IPS DF 4.7 (cell line): ENCODE measurements at regions not wholly inside any gene's neighbourhood (a gene's known extent, or its start where the extent isn't known, plus 50 kb on each side); places are given as distances from the start of the nearest gene placed in this dataset.
A peak's percentile ranks its signal among the peaks of the same experiment; 100 is the strongest.

Experiments used
- DNase-seq: peaks from one replicate; pipeline ENCODE4 v3.0.0-alpha.2; 2013; ENCODE audit warnings: low spot score; ENCODE audit errors: extremely low read depth

DNA sequence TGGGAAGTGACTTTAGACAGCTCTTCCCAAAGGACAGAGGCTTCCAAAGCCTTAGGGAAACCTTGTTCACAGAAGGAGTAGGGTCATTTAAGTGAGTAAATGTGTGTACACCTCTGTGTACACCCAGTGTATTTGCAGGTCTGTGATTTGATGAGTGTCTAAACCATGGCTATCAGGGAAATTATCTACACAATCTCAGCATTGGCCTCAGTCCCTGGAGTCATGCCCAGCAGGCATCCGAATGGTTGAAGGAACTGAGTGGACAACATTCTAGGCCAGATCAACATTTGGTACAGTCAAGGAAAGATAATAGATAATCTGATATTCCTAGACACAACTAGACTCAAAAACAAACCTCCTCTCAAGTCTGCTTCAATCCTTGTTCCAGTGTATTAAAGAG lies 258.4 kb upstream of the DAPK1 start:
- DNase-seq: no peak

DNA sequence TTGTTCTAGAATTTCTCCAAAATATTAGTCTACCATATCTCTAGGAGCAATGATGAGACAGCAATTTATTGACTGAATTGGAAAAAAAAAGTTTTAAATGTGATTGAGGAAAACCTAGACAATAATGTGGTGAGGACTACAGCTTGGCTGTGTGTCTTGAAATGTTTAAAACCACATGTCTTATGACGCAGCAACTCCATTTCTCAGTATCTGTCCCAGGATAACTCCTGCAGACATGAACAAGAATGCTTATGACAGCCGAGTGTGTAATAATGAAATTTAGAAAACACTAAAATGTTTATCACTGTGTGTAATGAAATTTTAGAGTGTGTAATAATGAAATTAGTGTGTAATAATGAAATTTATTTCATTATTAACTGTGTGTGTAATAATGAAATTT lies 254.1 kb upstream of the DAPK1 start:
- no peak for DNase-seq

DNA sequence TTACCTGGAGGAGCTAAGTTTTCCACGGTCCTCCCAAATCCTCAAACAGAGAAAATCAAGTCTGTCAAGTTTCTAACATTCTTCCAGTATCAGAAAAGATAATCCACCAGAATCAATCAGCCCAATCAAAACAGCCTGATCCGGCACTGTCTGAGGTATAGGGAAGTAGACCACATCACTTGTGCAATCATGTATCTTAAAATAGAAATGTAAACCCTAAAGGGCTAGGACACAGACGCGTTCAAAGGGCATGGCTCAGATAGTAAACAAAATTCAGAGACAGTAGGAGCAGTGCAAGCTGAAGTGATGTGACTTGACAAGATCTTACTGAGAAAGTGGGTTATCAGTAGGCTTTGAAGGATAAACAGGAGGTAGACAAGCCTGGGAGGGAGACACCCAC lies 252.4 kb upstream of the DAPK1 start:
- DNase-seq: no peak

DNA sequence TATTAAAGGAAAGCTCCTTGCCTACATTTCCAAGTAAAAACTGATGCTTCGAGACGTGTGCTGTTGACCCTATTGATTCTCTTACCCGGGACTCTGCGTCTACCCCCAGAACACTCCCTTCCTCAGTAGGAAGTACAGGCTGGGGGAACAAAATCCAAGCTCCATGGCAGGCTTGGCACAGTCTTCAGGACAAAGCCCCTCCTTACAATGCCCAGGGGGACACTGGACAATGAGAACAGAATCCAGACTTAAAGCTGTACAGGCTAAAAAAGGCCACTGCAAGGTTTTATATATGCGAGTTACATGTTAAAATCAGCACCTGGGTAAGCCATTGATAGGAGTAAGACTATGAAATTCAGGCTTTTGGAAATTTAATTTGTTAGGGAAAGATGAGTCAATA lies 250.6 kb upstream of the DAPK1 start:
- no peak for DNase-seq

DNA sequence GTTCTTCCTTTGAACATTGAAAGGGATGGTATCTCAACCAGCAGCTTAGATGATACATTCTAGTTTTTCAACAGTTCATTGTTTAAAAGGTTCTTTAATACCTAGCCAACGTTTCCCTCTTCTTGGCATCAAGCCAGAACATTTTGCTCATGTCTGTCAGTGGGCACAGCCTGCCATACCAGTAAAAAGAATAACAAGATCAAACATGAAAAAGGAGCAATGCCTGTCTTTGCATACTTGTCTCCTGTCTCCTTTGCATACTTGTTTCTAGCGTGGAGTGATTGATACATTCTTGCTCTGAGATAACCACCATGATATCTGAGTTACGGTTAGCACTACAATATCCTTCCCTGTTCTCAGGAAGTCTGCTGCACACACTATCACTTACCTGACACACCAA lies 248.6 kb upstream of the DAPK1 start:
- DNase-seq: no peak

DNA sequence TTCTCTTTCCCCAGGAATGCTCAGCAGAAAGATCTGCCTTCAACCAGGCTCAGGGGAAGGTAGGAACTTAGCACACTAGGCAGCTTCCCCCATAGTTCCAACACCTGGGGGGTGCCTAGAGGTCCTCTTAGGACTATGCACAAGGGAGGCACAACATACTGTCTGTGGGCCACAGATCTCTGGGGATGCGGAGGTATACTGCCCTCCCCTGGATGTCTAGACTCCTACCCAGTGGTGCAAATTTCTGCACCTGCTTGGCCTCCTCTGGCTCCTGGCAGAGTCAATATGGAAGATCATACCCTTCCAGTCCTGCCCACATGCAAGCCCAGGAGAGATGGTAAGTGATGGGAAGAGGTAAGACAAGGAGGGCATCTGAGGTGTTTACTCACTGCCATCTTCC lies 247.5 kb upstream of the DAPK1 start:
- no peak for DNase-seq

DNA sequence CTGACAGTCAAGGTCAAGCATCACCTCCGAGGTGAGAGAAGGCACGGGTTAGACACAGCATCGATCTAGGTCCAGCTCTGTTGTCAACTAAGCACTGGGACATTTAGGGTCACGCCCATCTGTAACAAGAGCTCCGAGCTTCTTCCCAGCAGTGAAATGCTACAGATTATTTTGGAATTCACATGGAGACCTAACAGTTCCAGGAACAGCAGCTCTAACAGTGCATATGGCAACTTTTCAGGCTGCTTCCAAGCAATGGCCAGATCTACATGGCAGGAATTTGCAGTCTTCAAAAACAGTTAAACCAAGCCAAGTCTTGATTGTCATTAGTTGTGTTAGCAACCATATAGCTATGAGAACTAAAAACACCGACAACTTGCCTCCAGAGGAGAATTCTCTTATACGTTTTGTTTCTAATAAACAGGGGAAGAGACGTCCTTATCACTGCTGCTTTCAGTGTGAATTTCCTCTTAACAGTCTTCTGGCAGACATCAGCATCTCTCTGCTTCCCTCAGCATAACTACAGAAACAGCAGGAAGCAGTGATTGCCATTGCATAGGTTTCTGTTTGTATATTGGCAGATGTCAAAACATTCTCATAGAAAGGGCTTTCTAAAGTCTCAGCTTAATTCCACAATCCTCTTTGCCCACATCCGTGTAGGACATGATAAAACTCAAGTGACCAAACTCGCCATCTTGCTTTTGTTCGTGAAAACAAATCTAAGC lies 242.1 kb upstream of the DAPK1 start:
- no peak for DNase-seq

DNA sequence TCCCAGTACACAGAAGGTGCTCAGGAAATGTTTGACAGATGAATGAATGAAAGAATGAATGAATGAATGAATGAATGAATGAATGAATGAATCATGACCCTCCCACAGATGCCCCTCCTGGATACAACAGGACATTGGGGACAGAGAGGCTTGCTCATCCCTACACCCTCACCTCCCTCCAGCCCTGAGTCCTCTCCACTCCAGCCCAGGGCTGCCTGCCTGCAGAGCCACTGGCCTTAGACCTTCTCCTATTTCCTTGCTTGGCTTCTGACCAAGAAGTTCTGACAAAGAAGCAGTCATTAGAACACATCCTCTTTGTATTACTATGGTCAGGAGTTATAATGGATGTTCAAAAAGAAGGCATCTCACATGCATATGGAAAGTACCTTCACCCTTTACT lies 240.7 kb upstream of the DAPK1 start:
- DNase-seq: no peak

DNA sequence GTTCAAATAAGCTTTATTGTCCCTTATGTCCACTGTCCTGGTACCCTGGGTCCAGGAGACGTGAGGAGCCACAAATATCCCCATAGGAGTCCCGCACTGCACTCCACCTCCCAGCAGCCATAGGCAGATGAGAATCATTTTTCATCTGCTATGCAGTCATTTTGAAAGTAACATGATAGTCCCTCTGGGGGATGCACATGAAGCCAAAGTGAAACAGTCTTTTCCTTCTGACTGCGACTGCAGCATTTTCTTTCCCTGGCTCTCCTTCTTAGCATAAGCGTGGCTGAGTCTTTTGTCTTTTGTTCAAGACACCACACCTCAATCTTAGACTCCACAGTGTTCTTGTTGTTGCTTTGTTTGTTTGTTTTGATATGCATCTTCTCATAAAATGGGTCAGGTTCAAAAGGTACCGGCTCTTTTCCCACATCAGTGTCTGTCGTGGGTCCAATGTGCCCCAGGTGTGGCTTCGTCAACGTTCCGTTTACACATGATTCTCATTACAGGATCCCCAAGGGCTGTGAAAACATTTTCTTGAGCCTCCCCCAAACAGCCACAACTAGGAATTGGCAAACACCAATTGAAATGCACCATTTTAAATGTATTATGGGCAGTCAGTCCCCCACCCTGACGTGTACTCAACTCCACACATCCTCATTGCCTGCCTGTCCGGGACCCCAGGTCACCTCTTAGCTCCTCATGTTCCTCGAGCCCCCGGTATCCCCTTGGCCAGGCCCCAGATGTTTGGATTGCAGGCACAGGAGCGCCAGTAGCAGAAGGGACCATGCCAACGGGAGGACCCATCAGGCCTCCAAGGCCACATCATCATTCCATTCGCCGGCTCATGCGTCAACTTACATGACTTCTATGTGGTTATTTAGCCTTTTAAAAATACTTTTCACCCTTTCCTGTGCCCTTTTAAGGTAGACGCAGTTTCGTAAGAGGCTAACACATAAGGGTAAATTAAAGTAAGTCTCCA lies 237.8 kb upstream of the DAPK1 start:
- DNase-seq: no peak

DNA sequence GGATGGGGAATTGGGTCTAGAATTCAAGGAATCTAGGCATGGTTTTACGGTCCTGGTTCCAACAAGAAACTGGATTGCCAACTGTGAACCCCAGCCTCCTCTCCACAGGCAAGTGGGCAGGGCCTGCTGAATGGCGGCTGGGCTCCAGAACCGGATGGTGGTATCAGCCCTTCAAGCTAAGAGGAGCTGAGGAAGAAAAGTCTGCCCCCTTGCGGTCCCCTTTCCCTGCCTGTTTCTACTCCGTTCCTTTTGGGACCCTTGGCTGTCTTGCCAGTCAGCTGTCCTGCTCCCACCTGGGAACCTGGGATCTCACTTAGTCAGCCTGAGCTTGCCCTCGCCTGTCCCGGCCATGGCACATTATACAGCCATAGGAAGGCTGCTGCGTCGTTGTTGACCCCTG lies 234.4 kb upstream of the DAPK1 start:
- DNase-seq: peak; percentile 78

DNA sequence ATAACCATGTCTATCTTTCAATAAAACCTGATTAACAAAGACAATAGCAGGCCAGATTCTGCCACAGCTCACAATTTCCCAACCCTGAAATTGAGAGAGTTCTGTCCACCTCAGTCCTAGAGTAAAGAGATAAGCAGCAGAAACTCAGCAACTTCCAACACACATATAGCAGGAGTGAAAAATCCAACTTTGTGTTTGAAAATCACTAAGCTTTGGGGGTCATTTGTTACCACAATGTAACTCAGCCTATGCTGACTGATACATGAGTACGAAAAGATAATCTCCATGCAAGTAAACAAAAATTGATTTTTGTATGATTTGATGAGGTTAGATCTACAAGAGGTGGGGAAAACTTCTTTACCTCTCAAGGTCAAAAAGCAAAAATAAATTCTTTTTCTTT lies 231.0 kb upstream of the DAPK1 start:
- no peak for DNase-seq

DNA sequence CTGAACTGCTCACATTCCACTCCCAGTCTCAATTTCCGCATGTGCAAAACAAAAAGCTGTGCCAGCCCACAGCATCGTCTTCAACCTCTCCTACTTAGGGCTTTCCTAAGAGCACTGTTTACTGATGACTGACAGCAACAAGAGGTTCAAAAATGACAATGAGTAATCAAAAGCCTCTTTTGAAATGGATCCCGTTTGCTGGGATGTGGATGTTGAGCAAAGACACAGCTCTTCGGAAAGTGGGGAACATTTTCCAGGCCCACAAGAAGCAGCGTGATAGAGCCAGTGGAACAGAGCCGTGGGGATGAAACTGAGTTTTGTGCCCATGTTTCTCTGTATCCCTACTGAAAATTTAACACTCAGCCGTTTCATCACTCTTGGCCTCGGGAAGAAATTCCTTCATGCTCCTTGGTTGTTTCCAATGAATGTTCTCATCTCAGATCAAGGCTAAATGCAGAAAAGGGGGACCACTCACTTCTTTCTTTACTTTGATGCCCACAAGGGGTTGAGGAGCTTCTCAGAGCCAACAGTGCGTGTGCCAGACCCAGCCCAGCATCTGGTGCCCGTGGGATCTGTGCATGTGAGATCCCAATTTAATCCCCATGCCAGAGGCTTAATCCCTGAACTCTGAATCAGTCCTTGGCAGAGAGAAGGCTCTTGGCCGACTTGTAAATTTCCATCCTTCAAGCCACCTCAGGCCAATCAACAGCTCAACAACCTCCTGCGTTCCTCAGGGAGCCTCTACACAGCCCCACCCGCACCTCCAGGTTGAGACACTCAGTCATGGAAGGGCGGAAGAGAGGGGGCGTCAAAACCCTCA lies 230.2 kb upstream of the DAPK1 start:
- no peak for DNase-seq

DNA sequence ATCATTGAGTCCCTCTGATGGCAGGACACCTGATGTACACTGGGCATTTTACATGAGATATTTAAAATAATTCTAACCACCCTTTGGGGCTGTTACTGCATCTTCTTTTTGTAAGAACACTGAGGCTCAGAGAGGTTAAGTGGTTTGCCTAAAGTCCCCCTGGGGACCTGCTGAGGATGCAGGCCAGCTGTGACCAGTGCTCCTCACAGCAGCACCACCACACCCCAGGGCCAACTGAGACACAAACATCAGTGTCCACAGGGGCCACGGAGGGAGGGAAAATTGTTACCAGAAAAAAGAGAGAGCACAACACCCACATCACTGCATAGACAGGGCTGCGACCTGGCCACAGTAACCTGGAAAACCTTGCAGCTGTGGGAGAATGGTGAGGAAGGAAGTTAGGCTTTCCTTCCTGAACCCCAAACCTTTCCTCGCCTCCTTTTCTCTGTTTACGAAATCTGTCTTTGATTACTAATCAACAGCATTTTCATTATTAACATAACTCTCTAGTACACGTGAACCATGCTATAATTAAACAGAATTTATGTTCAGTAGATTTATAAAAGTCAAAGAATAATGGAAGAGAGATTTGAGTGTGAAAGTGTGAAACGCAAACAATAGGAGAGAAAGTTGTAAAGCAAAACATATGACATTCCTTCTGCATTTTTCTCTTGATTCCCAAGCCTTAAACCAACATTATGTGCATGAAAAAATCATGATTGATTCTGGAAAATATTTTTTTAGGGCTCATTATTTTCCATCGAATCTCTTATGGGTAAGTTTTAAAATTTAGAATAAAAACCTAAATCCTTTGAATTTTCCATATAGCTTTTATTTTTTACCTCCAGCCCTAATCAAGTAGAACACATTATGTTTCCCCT lies 228.1 kb upstream of the DAPK1 start:
- no peak for DNase-seq

DNA sequence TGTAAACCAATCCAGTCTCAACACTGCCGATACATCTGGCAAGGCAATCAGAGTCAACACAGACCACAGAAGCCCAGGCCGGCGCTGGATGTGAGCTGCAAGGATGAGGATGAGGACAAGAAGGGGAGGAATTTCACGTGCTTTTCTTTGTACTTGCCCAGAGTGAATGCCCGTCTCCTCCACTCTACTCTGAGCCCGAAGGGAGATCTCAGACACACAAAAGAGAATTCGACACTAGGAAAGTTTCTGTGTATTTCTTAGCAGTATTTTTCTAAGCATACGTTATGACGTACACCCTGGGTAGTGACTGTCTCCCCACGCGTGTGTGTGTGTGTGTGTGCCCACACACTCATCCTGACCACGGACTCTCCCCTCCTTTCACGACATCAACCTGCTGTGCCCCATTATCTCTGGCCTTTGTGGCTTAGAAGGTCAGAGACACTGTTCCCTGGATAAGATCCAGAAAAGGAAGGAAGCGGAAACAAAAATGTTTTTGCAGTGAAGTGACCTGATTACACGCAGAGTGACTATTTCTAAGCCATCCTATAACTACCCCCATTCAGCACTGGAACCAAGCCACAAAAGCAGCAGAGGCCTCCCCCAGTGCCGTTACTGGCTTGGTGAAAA lies 227.3 kb upstream of the DAPK1 start:
- DNase-seq: no peak

DNA sequence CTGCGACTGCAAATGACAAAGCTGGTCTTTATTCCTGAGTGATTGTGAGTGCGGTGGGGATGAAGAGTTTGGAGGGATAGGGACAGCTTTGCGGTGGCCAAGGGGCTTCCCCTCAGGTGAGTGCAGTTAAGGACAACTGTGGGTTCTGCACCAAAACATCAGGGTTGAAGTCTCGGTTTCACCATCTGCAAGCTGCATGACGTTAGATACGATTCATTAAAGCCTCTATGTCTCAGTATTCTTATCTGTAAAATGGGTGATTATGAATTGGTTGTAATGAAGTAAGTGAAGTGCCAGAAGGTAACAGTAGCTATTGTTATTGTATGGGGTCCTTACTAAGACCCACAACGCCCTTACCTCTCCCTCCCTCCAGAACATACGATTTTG lies 226.8 kb upstream of the DAPK1 start:
- DNase-seq: no peak

DNA sequence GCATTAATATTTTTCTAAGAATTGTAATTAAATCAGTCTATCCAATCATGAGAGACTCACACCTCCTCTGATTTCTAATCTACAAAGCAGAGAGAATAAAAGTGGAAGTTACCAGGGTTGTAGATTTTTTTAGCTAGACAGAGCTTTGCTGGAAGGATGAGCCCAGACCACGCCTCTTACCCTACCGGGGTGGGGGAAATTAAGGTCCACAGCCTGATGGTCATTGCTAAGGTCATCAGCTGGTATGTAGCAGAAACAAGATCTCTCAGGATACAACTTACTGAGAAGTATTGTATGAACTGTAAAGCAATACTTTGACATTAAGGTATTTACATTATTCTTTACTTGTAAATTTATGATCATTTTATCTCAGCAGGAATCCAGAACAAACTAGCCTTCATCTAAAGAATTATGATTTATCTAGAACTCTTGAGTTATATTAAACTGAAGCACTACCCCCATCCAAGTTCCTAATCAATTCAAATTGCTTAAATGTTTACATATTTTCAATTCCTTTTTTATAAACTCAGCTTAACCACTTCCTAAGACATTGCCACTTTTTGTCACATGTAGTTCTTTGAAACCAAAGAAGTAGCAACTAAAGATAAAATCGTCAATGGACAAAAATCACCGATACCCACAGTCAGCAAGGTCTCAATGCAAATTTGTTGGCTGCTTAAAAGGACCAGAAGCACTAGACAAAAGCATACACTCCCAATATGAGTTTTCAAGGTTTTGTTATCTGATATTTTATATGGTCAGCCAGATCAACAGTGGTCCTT lies 225.8 kb upstream of the DAPK1 start:
- DNase-seq: no peak

DNA sequence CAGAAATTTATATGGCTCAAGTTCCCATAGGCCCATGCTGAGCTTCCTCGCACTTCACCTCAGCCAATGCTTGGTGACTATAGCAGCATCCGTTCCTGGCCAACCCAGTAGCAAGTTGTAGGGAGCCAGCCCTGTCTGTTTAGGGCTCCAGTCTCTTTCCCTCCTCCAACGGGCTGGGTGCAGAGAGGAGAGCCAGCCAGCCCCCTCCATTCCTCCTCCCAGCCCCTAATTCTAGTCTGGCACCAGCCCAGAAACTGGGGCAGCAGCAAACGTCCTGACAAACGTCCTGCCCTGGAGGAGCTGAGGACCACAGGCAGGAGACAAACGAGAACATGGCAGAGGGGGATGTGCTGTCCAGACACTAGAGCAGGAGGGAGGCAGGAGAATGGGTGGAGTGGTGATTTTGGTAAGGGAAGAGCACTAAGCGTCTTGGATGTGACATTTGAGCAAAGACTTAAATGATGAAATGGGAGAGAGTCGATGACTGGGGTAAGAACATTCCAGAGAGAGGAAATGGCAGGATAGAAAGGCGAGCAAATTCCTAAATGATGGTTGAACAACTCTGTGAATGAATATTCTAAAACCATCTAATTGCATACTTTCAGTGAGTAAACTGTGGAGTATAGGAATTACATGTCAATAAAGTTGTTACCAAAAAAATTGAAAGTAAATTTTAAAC lies 222.5 kb upstream of the DAPK1 start:
- no peak for DNase-seq

DNA sequence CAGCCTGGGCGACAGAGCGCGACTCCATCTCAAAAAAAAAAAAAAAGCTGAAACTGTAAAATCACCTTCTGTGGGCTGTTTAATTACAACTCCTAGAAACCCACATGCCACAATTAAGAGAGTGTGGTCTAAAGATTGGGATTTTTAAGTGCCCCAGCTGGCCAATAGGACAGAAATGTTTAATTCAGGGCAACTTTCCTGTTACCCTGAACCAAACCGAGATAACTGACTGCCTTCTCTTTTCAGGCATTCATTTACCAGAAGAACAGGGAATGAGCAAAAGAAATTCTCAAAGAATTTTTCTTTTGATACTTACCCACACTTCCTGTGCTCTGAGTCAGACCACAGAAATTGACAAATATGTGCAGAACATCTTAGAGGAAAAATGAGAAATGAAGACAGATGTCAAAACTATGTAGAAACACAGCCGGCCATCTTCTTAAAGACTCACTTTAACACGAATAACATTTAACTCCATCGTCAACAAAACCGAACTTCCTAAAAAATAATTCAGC lies 221.3 kb upstream of the DAPK1 start:
- DNase-seq: no peak

DNA sequence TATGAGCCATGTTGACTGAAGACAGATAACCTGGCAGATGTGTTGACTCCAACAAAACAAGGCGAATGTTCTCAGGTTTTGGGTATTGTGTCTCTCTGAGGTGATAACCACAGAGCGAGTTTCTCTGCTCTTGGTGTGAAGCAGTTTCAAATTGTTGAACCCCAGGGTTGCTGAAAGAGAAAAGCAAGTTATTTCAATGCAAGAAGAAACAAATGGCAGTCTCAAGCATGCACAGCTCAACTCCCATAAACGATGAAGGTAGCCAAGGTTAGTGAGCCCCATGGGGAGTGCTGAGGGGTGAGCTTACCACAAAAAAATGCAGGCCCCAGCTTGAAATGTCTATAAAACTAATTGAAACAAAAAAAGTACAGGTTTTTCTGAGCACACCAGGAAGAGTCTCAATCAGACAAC lies 220.8 kb upstream of the DAPK1 start:
- no peak for DNase-seq
